ENCODE measurements at regions not wholly inside any gene's neighbourhood (a gene's known extent, or its start where the extent isn't known, plus 50 kb on each side); places are given as distances from the start of the nearest gene placed in this dataset.

- TF ChIP-seq CTCF (IDR thresholded peaks at IDR 0.05) (no peak), POLR2A (IDR thresholded peaks at IDR 0.05) (no peak)
Measured at GRCh38 chr16:5549802-5550201, 452.2 kb upstream of the EEF2KMT start.

All from transverse colon (tissue), 3 donors.